IMR-90 (cell line): ENCODE measurements at regions not wholly inside any gene's neighbourhood (a gene's known extent, or its start where the extent isn't known, plus 50 kb on each side); places are given as distances from the start of the nearest gene placed in this dataset.

Source experiments
- ATAC-seq: fragments of 200-7000 bp; cut with Tn5 transposase; 2 replicates; pipeline ENCODE4 v1.9.1; 2020; ENCODE audit warnings: low read depth, mild to moderate bottlenecking, moderate library complexity
- BruUV-seq: library from RNA; stranded (reverse); fragments of 400-500 nt; replicated peaks from 2 replicates; lab custom pipeline; 2021; lab: Mats Ljungman, UMichigan
- CTCF ChIA-PET: fragments of 300-600 bp; formaldehyde crosslinking; extraction: SDS; loops from one replicate; lab custom pipeline; 2021; ENCODE audit warnings: antibody characterized with exemption; lab: Yijun Ruan, JAX
- POLR2A ChIA-PET: fragments of 300-600 bp; sonication (Branson Sonifier 250); formaldehyde crosslinking; loops from one replicate; lab custom pipeline; 2022; ENCODE audit warnings: antibody characterized with exemption; ENCODE audit not compliant: unreplicated experiment; lab: Charles Lee
- DNase-seq: peaks from one replicate; pipeline ENCODE4 v3.0.0; 2013
- H2AFZ ChIP-seq: replicated peaks from 2 replicates; pipeline ENCODE3; 2013; ENCODE audit warnings: low read length, mild to moderate bottlenecking; ENCODE audit not compliant: poor library complexity
- H2AK5ac ChIP-seq: 2 replicates; pipeline ENCODE4 v1.6.1; 2013; ENCODE audit warnings: low read depth, low read length, inconsistent platforms
- H2AK9ac ChIP-seq: replicated peaks from 2 replicates; pipeline ENCODE3; 2013; ENCODE audit warnings: mild to moderate bottlenecking, low read depth, low read length, moderate library complexity; ENCODE audit not compliant: poor library complexity
- H2BK120ac ChIP-seq: 2 replicates; pipeline ENCODE4 v1.6.1; 2013; ENCODE audit warnings: low read depth, low read length, inconsistent platforms
- H2BK15ac ChIP-seq: 3 replicates; pipeline ENCODE4 v1.6.1; 2013; ENCODE audit warnings: low read depth, low read length, inconsistent platforms
- H2BK20ac ChIP-seq: 2 replicates; pipeline ENCODE4 v1.6.1; 2013; ENCODE audit warnings: low read depth, mild to moderate bottlenecking, inconsistent platforms, low read length, moderate library complexity
- H2BK5ac ChIP-seq: 2 replicates; pipeline ENCODE4 v1.6.1; 2013; ENCODE audit warnings: mild to moderate bottlenecking, low read depth, low read length, inconsistent platforms; ENCODE audit not compliant: poor library complexity, severe bottlenecking
- H3K14ac ChIP-seq: replicated peaks from 2 replicates; pipeline ENCODE4 v1.6.1; 2013; ENCODE audit warnings: low read depth, low read length, inconsistent platforms
- H3K18ac ChIP-seq: 2 replicates; pipeline ENCODE4 v1.6.1; 2013; ENCODE audit warnings: low read depth, low read length, control low read depth
- H3K23ac ChIP-seq: 2 replicates; pipeline ENCODE4 v1.6.1; 2013; ENCODE audit warnings: low read depth, low read length, inconsistent platforms
- H3K27ac ChIP-seq: 2 replicates; pipeline ENCODE4 v1.5.1; 2013; ENCODE audit warnings: mild to moderate bottlenecking, control low read depth, low read length; ENCODE audit not compliant: insufficient read depth
- H3K27me3 ChIP-seq: 2 replicates; pipeline ENCODE4 v1.6.1; 2013; ENCODE audit warnings: low read length; ENCODE audit not compliant: control insufficient read depth, insufficient read depth
- H3K36me3 ChIP-seq: 2 replicates; pipeline ENCODE4 v1.6.1; 2013; ENCODE audit warnings: low read length, mixed read lengths; ENCODE audit not compliant: control insufficient read depth, insufficient read depth
- H3K4ac ChIP-seq: 2 replicates; pipeline ENCODE4 v1.6.1; 2013; ENCODE audit warnings: low read depth, low read length, inconsistent platforms
- H3K4me1 ChIP-seq: 2 replicates; pipeline ENCODE4 v1.6.1; 2013; ENCODE audit warnings: low read length, mixed read lengths; ENCODE audit not compliant: control insufficient read depth, insufficient read depth
- H3K4me2 ChIP-seq: 2 replicates; pipeline ENCODE4 v1.6.1; 2013; ENCODE audit warnings: low read depth, mild to moderate bottlenecking, control low read depth, low read length, moderate library complexity
- H3K4me3 ChIP-seq: 2 replicates; pipeline ENCODE4 v1.5.1; 2013; ENCODE audit warnings: low read depth, mild to moderate bottlenecking, control low read depth, low read length, moderate library complexity; ENCODE audit not compliant: insufficient read depth
- H3K56ac ChIP-seq: 2 replicates; pipeline ENCODE4 v1.6.1; 2013; ENCODE audit warnings: low read length, inconsistent platforms; ENCODE audit not compliant: insufficient read depth; ENCODE audit errors: extremely low read depth
- H3K79me1 ChIP-seq, 2 experiments: 2 replicates each; pipeline ENCODE4 v1.6.1; 2013; ENCODE audit warnings: low read length in 2 of 2, inconsistent platforms in 1 of 2, low read depth in 1 of 2
- H3K9ac ChIP-seq: 2 replicates; pipeline ENCODE4 v1.6.1; 2013; ENCODE audit warnings: low read depth, low read length, control low read depth
- H3K9me1 ChIP-seq: 2 replicates; pipeline ENCODE4 v1.6.1; 2013; ENCODE audit warnings: low read length, inconsistent platforms; ENCODE audit not compliant: insufficient read depth
- H3K9me3 ChIP-seq: 2 replicates; pipeline ENCODE4 v1.6.1; 2013; ENCODE audit warnings: low read length; ENCODE audit not compliant: control insufficient read depth, insufficient read depth
- H4K20me1 ChIP-seq: 2 replicates; pipeline ENCODE4 v1.6.1; 2013; ENCODE audit warnings: low read length, inconsistent platforms; ENCODE audit not compliant: insufficient read depth
- H4K5ac ChIP-seq: 2 replicates; pipeline ENCODE4 v1.6.1; 2013; ENCODE audit warnings: mild to moderate bottlenecking, low read depth, low read length, control low read depth
- H4K8ac ChIP-seq, 2 experiments: 2 replicates each; pipeline ENCODE4 v1.6.1; 2013; ENCODE audit warnings: low read depth in 2 of 2, low read length in 2 of 2, control low read depth in 1 of 2, inconsistent platforms in 1 of 2
- H4K91ac ChIP-seq: 2 replicates; pipeline ENCODE4 v1.6.1; 2013; ENCODE audit warnings: low read depth, low read length, inconsistent platforms; ENCODE audit not compliant: insufficient read depth
- BHLHE40 ChIP-seq: fragments of 150-350 bp; IDR thresholded peaks from 2 replicates; pipeline ENCODE4 v1.6.1; 2016; ENCODE audit warnings: mild to moderate bottlenecking, low read depth, low read length
- CEBPB ChIP-seq: IDR thresholded peaks from 2 replicates; pipeline ENCODE4 v1.6.1; 2012; ENCODE audit warnings: low read depth, low read length, improper control_type of control experiment
- CHD1 ChIP-seq: IDR thresholded peaks from 2 replicates; pipeline ENCODE4 v1.6.1; 2012; ENCODE audit warnings: low read depth, low read length, improper control_type of control experiment
- CTCF ChIP-seq: conservative IDR thresholded peaks from 2 replicates; pipeline ENCODE4 v1.5.1; 2012; ENCODE audit warnings: mild to moderate bottlenecking, low read depth, low read length, improper control_type of control experiment
- ELK1 ChIP-seq: fragments of 150-350 bp; IDR thresholded peaks from 2 replicates; pipeline ENCODE4 v1.6.1; 2016; ENCODE audit warnings: low read depth, mild to moderate bottlenecking, low read length, moderate library complexity, borderline replicate concordance
- FOS ChIP-seq: fragments of 150-350 bp; IDR thresholded peaks from 2 replicates; pipeline ENCODE4 v1.6.1; 2016; ENCODE audit warnings: low read depth, low read length
- MAFK ChIP-seq: IDR thresholded peaks from 2 replicates; pipeline ENCODE4 v1.6.1; 2012; ENCODE audit warnings: low read depth, low read length, improper control_type of control experiment
- MAZ ChIP-seq: IDR thresholded peaks from 2 replicates; pipeline ENCODE4 v1.6.1; 2012; ENCODE audit warnings: low read depth, mild to moderate bottlenecking, low read length, improper control_type of control experiment, moderate library complexity, borderline replicate concordance
- MXI1 ChIP-seq: IDR thresholded peaks from 2 replicates; pipeline ENCODE4 v1.6.1; 2012; ENCODE audit warnings: low read depth, mild to moderate bottlenecking, low read length, moderate library complexity, borderline replicate concordance
- NFE2L2 ChIP-seq: fragments of 150-350 bp; IDR thresholded peaks from 2 replicates; pipeline ENCODE4 v1.6.1; 2016; ENCODE audit warnings: low read depth, mild to moderate bottlenecking, low read length
- POLR2A ChIP-seq: IDR thresholded peaks from 2 replicates; pipeline ENCODE4 v1.6.1; 2012; ENCODE audit warnings: mild to moderate bottlenecking, low read depth, low read length
- RAD21 ChIP-seq: IDR thresholded peaks from 2 replicates; pipeline ENCODE4 v1.6.1; 2012; ENCODE audit warnings: low read length, improper control_type of control experiment
- RCOR1 ChIP-seq: IDR thresholded peaks from 2 replicates; pipeline ENCODE4 v1.6.1; 2012; ENCODE audit warnings: mild to moderate bottlenecking, low read length, improper control_type of control experiment; ENCODE audit not compliant: insufficient replicate concordance
- RFX5 ChIP-seq: IDR thresholded peaks from 2 replicates; pipeline ENCODE4 v1.8.0; 2012; ENCODE audit warnings: low read depth, mild to moderate bottlenecking, low read length, moderate library complexity
- SMC3 ChIP-seq: fragments of 150-350 bp; IDR thresholded peaks from 2 replicates; pipeline ENCODE4 v1.6.1; 2016; ENCODE audit warnings: low read depth, mild to moderate bottlenecking, antibody characterized with exemption, low read length, moderate library complexity
- USF2 ChIP-seq: fragments of 150-350 bp; IDR thresholded peaks from 2 replicates; pipeline ENCODE4 v1.6.1; 2017; ENCODE audit warnings: mild to moderate bottlenecking, antibody characterized with exemption, low read length, low read depth
- WGBS, 2 experiments: methylation state at CpG; one replicate each; pipeline versions ENCODE4 v1.1.5 to v1.1.7; 2013; ENCODE audit warnings: missing lambda C conversion rate in 2 of 2; ENCODE audit not compliant: insufficient read length in 1 of 2; ENCODE audit errors: extremely low coverage in 2 of 2; 5-methylcytosine and 5-hydroxymethylcytosine counted together
- dilution Hi-C: fragments of 300-500 bp; cut with HindIII; formaldehyde crosslinking; loops from one replicate; pipeline ENCODE4 v1.14.3; 2018; ENCODE audit warnings: low sequenced_read_pairs; ENCODE audit not compliant: unreplicated experiment
- in situ Hi-C: fragments of 300-500 bp; cut with MboI; formaldehyde crosslinking; loops from 3 replicates; pipeline ENCODE4 v1.14.3; 2019; ENCODE audit warnings: low sequenced_read_pairs, inconsistent platforms, mixed read lengths
- intact Hi-C: fragments of 100-400 bp; cut with micrococcal nuclease; formaldehyde crosslinking; loops from 2 replicates; pipeline ENCODE4 v1.10.0; 2022

- Histone ChIP-seq H3K4me2 (no peak overlapping the region), H3K4me3 (no peak overlapping the region), H2AK5ac (no peak overlapping the region), H3K79me1 (no peaks in the 10 kb centered on the region), H4K8ac (no peak overlapping the region), H3K56ac (no peak overlapping the region), H3K9me1 (0 out of 2 replicates have a peak, but pooled peaks cover 2% of the 10 kb centered on the region), H3K9ac (no peak overlapping the region), H2BK120ac (no peak overlapping the region), H2AK9ac (no peak overlapping the region), H3K14ac (no peak overlapping the region), H2AFZ (no peak overlapping the region), H3K27ac (no peak overlapping the region), H4K5ac (no peak overlapping the region), H4K91ac (no peak overlapping the region), H3K4me1 (no peaks in the 10 kb centered on the region), H3K23ac (no peak overlapping the region), H2BK5ac (no peak overlapping the region), H4K20me1 (no peaks in the 10 kb centered on the region), H3K27me3 (peaks cover 36% of the 10 kb centered on the region), H3K4ac (no peak overlapping the region), H2BK15ac (no peak overlapping the region), H2BK20ac (no peak overlapping the region), H3K18ac (no peak overlapping the region), H3K9me3 (no peaks in the 10 kb centered on the region), H3K36me3 (no peaks in the 10 kb centered on the region)
- intact Hi-C loops (no loop called here), dilution Hi-C loops (no loop called here), in situ Hi-C loops (no loop called here)
- ChIA-PET POLR2A (no interaction called here), CTCF (no interaction called here)
- WGBS, 2 experiments = 100% methylated on average over 1 of the region's 3 CpGs; no CpG with 5 or more reads in 1 of the 2 experiments
- no TSS peak for BruUV-seq
- ATAC-seq (no peak), DNase-seq (no peak)
- TF ChIP-seq MAZ (no peak), CEBPB (no peak), MAFK (no peak), NFE2L2 (no peak), MXI1 (no peak), FOS (no peak), RAD21 (no peak), ELK1 (no peak), RFX5 (no peak), SMC3 (no peak), BHLHE40 (no peak), USF2 (no peak), CHD1 (no peak), RCOR1 (no peak), CTCF (no peak), POLR2A (no peak)
Measured at GRCh38 chr3:184485906-184486305, 75.7 kb upstream of the EPHB3 start.
